GM12891 (cell line): ENCODE measurements at regions not wholly inside any gene's neighbourhood (a gene's known extent, or its start where the extent isn't known, plus 50 kb on each side); places are given as distances from the start of the nearest gene placed in this dataset.
"Not testable (repeated sequence)": the region's sequence is repeated elsewhere in the genome, so short reads cannot be mapped to it uniquely, and the experiment has no call there.

ENCODE experiments used
- DNase-seq: peaks from one replicate; pipeline ENCODE4 v3.0.0; 2011; ENCODE audit warnings: low spot score; ENCODE audit not compliant: insufficient read length
- FAIRE-seq: peaks from 2 replicates; lab custom pipeline; 2011; peaks lifted over from hg19 to GRCh38; lab: Jason Lieb, UNC
- PAX5 ChIP-seq: IDR thresholded peaks from 2 replicates; pipeline ENCODE4 v1.6.1; 2011; ENCODE audit warnings: low read length, moderate library complexity, mild to moderate bottlenecking; ENCODE audit not compliant: insufficient read depth, severe bottlenecking
- POLR2A ChIP-seq: IDR thresholded peaks from 2 replicates; pipeline ENCODE4 v1.6.1; 2011; ENCODE audit warnings: low read depth, low read length, control low read depth
- POLR2AphosphoS5 ChIP-seq: IDR thresholded peaks from 2 replicates; pipeline ENCODE4 v1.6.1; 2011; ENCODE audit warnings: low read depth, low read length, control low read depth
- POU2F2 ChIP-seq: IDR thresholded peaks from 2 replicates; pipeline ENCODE4 v1.6.1; 2011; ENCODE audit warnings: low read depth, mild to moderate bottlenecking, control low read depth, low read length, moderate library complexity
- SPI1 ChIP-seq: IDR thresholded peaks from 2 replicates; pipeline ENCODE4 v1.6.1; 2011; ENCODE audit warnings: low read depth, low read length, control low read depth
- TAF1 ChIP-seq: IDR thresholded peaks from 2 replicates; pipeline ENCODE4 v1.6.1; 2011; ENCODE audit warnings: low read depth, low read length, control low read depth

GRCh38 chr7:114799628-114800028 is 122.3 kb upstream of the MDFIC start:
- TF ChIP-seq POLR2AphosphoS5 (no peak), POU2F2 (no peak)
- DNase-seq = no peak
- FAIRE-seq = no peak

GRCh38 chr7:114802632-114803031 is 119.3 kb upstream of the MDFIC start:
- TF ChIP-seq POU2F2 (no peak), TAF1 (no peak), POLR2A (no peak), PAX5 (no peak), SPI1 (no peak), POLR2AphosphoS5 (no peak)

DNA sequence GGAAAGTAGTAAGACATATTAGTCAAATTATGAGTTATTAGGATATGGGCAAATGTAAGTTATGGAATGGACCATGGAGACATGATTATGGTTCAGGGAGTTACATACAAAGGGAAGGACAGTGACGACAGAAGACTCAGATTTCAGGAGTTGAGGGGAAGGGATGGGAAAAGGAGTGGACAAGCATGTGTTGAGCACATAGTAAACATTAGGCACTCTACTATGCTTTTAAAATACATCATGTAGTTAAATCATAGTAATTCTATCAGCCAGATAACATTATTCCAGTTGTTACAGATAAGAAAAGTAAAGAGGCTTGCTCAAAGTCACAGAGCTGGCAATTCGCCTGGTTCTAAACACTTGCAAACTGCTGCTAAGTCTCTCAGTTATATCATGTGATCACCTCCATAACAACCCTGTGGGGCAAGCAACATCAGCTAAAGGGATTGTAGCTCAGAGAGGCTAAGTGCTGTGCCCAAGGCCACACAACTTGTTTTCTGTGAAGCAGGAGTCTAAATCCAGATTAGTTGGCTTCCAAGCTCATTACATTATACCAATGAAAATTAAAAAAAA is 115.2 kb upstream of the MDFIC start:
- no peak for TF ChIP-seq POLR2AphosphoS5
- TF ChIP-seq SPI1 = no peak
- TF ChIP-seq PAX5 = no peak
- TF ChIP-seq TAF1 = no peak
- no peak for TF ChIP-seq POLR2A
- no peak for TF ChIP-seq POU2F2
- DNase-seq (no peak), FAIRE-seq (no peak)

More at GRCh38 chr7:114802632-114803031, 119.3 kb upstream of the MDFIC start:
- DNase-seq (no peak), FAIRE-seq (no peak)

- FAIRE-seq = no peak
- DNase-seq = no peak
- TF ChIP-seq POLR2A (no peak), POLR2AphosphoS5 (no peak), SPI1 (no peak), TAF1 (no peak), PAX5 (no peak), POU2F2 (no peak)
These were observed 109.3 kb upstream of the MDFIC start for GRCh38 chr7:114812570-114812969.

DNA sequence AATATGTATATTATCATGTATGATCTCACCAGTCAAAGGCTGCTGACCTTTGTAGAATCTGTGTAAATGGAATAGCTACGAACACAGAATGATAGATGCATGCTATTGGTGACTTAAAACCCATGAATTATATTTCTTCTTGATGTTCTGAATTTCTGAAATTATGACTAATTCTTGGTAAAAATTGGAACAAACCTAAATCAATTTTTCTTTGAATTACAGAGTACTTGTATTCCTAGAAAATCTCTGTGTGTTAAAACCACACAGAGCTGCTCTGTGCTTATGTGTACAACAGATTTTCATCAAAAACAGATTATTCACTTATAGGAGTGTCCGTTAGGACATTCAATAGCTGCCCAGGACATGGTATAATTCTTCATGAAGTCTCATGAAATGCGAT is 108.3 kb upstream of the MDFIC start:
- TF ChIP-seq POLR2AphosphoS5 (no peak), PAX5 (no peak), SPI1 (no peak), TAF1 (no peak), POU2F2 (no peak), POLR2A (no peak)
- no peak for FAIRE-seq
- no peak for DNase-seq

DNA sequence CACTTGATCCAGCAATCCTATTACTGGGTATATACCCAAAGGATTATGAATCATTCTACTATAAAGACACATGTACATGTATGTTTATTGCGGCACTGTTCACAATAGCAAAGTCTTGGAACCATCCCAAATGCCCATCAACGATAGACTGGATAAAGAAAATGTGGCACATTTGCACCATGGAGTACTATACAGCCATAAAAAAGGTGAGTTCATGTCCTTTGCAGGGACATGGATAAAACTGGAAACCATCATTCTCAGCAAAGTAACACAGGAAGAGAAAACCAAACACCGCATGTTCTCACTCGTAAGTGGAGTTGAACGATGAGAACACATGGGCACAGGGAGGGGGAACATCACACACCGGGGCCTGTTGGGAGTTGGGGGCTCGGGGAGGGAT is 104.9 kb upstream of the MDFIC start:
- not testable (repeated sequence) for DNase-seq, FAIRE-seq

DNA sequence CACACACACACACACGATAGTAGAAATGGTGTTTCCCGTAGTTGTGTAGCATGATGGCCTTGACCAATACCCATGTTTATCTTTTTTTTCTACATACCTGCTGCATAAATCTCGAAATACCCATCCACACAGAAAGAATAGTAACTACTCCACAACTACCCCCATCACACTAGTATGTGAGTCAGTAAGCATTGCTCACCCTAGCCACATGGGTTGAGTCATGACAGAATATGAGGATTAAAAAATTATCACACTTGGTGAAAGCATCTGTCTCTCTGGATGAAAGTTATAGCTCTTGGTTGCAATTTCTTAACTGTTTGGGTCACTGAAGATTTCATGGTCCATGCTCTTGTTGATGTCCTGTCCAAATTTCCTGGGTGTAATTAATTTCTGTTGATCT is 103.4 kb upstream of the MDFIC start:
- no peak for DNase-seq
- no peak for TF ChIP-seq POLR2A
- no peak for TF ChIP-seq PAX5
- FAIRE-seq = no peak

GRCh38 chr7:114819616-114820362 is 102.1 kb upstream of the MDFIC start:
- DNase-seq (no peak), FAIRE-seq (no peak)
- TF ChIP-seq PAX5 (no peak), POLR2A (no peak), POLR2AphosphoS5 (no peak), POU2F2 (no peak), TAF1 (no peak), SPI1 (no peak)

- FAIRE-seq = no peak
- no peak for TF ChIP-seq POU2F2
- TF ChIP-seq POLR2A = no peak
- no peak for TF ChIP-seq TAF1
- no peak for TF ChIP-seq POLR2AphosphoS5
These were observed 100.6 kb upstream of the MDFIC start for GRCh38 chr7:114821030-114821900.

DNA sequence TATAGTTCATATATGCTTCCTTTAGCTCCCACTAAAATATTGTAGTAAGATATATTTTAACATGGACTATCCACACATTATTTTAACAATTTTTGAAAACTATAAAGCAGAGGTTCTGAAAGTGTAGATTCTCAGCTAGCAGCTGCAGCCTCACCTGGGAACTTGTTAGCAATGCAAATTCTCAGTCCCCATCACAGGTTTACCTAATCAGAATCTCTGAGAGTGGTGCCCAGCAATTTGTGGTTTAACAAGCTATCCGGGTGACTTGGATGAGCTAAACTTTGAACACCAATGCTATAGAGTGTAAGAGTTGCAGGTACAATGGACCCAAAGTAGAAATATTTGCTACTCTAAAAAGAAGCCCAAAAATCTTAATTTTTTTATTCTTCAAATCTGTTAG is 99.8 kb upstream of the MDFIC start:
- DNase-seq (no peak), FAIRE-seq (no peak)
- TF ChIP-seq POU2F2 (no peak), POLR2A (no peak), SPI1 (no peak), POLR2AphosphoS5 (no peak), TAF1 (no peak), PAX5 (no peak)

More at GRCh38 chr7:114821030-114821900, 100.6 kb upstream of the MDFIC start:
- DNase-seq = no peak
